ENCODE measurements at regions not wholly inside any gene's neighbourhood (a gene's known extent, or its start where the extent isn't known, plus 50 kb on each side); places are given as distances from the start of the nearest gene placed in this dataset.

DNA sequence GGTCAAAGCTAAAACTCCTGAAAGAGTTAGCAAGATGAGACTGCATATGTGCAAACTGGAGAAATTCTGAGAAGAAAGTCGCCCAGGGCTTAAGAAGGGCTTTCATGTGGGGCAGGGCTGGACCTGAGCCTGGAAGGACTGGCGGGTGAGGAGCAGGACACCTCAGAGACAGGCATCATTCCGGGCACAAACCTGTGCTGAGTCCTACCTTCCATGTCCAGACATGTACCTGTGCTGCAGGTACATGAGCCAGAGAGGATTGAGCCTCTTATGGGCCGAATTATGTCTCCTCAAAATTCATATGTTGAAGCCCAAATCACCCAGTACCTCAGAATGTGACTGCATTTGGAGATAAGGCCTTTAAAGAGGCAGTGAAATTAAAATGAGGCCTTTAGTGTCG lies 171.0 kb downstream of the QRSL1 start:
- TF ChIP-seq CTCF (IDR thresholded peaks at IDR 0.05 in 2 of 3, conservative IDR thresholded peaks at IDR 0.05 in 1 of 3; ENCODE audit: insufficient read depth in 2 of 3, low read depth in 1 of 3, low read length in 3 of 3) = no peak
- TF ChIP-seq RBFOX2 (IDR thresholded peaks at IDR 0.05; ENCODE audit: low read depth, low read length) = no peak

Measured in K562 (cell line).